Sigmoid colon (tissue), 6 donors: ENCODE measurements at regions not wholly inside any gene's neighbourhood (a gene's known extent, or its start where the extent isn't known, plus 50 kb on each side); places are given as distances from the start of the nearest gene placed in this dataset.
"Not testable (repeated sequence)": the region's sequence is repeated elsewhere in the genome, so short reads cannot be mapped to it uniquely, and the experiment has no call there.

Experiments
- DNase-seq: peaks from one replicate; pipeline ENCODE4 v3.0.0-alpha.2; 2019
- H3K27ac ChIP-seq, 4 donors: fragments of 200-600 bp; sonication (generic); one replicate each; pipeline ENCODE4 v1.5.1; 2016 to 2019; ENCODE audit warnings: mild to moderate bottlenecking in 1 of 4
- H3K27me3 ChIP-seq, 3 donors: fragments of 200-600 bp; sonication (generic); one replicate each; pipeline ENCODE4 v1.5.1; 2019; ENCODE audit warnings: mild to moderate bottlenecking in 1 of 3
- H3K36me3 ChIP-seq, 4 donors: fragments of 200-600 bp; sonication (generic); one replicate each; pipeline ENCODE4 v1.5.1; 2016 to 2019
- H3K4me1 ChIP-seq, 4 donors: fragments of 200-600 bp; sonication (generic); one replicate each; pipeline ENCODE4 v1.5.1; 2017 to 2019
- H3K4me3 ChIP-seq, 4 donors: fragments of 200-600 bp; sonication (generic); one replicate each; pipeline ENCODE4 v1.5.1; 2017 to 2019; ENCODE audit warnings: mild to moderate bottlenecking in 2 of 4, moderate library complexity in 1 of 4
- H3K9me3 ChIP-seq, 4 donors: fragments of 200-600 bp in 3 of 4; sonication (generic) in 3 of 4; one replicate each; pipeline versions ENCODE4 v1.5.1 to v1.6.1; 2013 to 2019
- CTCF ChIP-seq, 4 experiments: fragments of 450-650 bp in 3 of 4; fragments of 200-600 bp in 1 of 4; IDR thresholded peaks; one replicate each; pipeline ENCODE4 v1.5.1; 2016 to 2019; ENCODE audit warnings: antibody characterized with exemption in 4 of 4, mild to moderate bottlenecking in 3 of 4, moderate library complexity in 2 of 4
- EP300 ChIP-seq, 4 donors: sonication (generic); formaldehyde crosslinking; IDR thresholded peaks; one replicate each; pipeline ENCODE4 v1.6.1; 2017; ENCODE audit warnings: antibody characterized with exemption in 4 of 4
- POLR2A ChIP-seq, 2 donors: fragments of 450-650 bp; IDR thresholded peaks; one replicate each; pipeline ENCODE4 v1.6.1; 2016; ENCODE audit warnings: antibody characterized with exemption in 2 of 2, mild to moderate bottlenecking in 2 of 2, moderate library complexity in 2 of 2
- POLR2AphosphoS5 ChIP-seq, 4 donors: sonication (generic); formaldehyde crosslinking; IDR thresholded peaks; one replicate each; pipeline ENCODE4 v1.6.1; 2017; ENCODE audit warnings: antibody characterized with exemption in 4 of 4
- WGBS, 2 donors: extraction: QIAGEN DNeasy Blood & Tissue Kit; methylation state at CpG; one replicate each; pipeline ENCODE4 v1.1.7; 2013; 5-methylcytosine and 5-hydroxymethylcytosine counted together
- intact Hi-C: fragments of 100-400 bp; cut with DNase I; formaldehyde crosslinking; loops from one replicate; pipeline ENCODE4 v1.15.1; 2023
- donor health status: healthy with polysubstance abuse.
- donor health status: healthy.

- H3K36me3 ChIP-seq, result no peaks in the 10 kb centered on the region
- WGBS, 2 donors, result 12 to 19% methylated on average over 4 of the region's 4 CpGs
- no peaks in the 10 kb centered on the region for H3K9me3 ChIP-seq
- no peak overlapping the region for H3K27ac ChIP-seq
- intact Hi-C loops, result no loop called here
- DNase-seq, result no peak
- TF ChIP-seq POLR2A (IDR thresholded peaks at IDR 0.05), result no peak
- no peak overlapping the region for H3K4me3 ChIP-seq
- H3K4me1 ChIP-seq, result no peaks in the 10 kb centered on the region
- no peaks in the 10 kb centered on the region for H3K27me3 ChIP-seq
Measured at GRCh38 chr1:112818990-112819689, 104.0 kb upstream of the PPM1J start.

GRCh38 chr1:112817555-112818373 is 102.6 kb upstream of the PPM1J start:
- H3K27ac ChIP-seq, result no peak overlapping the region
- no peak for TF ChIP-seq EP300 (IDR thresholded peaks at IDR 0.05)
- no peak for TF ChIP-seq POLR2AphosphoS5 (IDR thresholded peaks at IDR 0.05)
- no peak for TF ChIP-seq CTCF (IDR thresholded peaks at IDR 0.05)
- no peak for TF ChIP-seq POLR2A (IDR thresholded peaks at IDR 0.05)
- no peaks in the 10 kb centered on the region for H3K27me3 ChIP-seq
- H3K9me3 ChIP-seq, result no peaks in the 10 kb centered on the region
- no peak overlapping the region for H3K4me3 ChIP-seq
- no peak for DNase-seq
- intact Hi-C loops, result no loop called here
- 75 to 83% methylated on average over 7 of the region's 7 CpGs for WGBS, 2 donors
- H3K36me3 ChIP-seq, result no peaks in the 10 kb centered on the region
- no peaks in the 10 kb centered on the region for H3K4me1 ChIP-seq

- H3K27me3 ChIP-seq, result no peaks in the 10 kb centered on the region
- no peak overlapping the region for H3K27ac ChIP-seq
- H3K9me3 ChIP-seq, result no peaks in the 10 kb centered on the region
- H3K36me3 ChIP-seq, result no peaks in the 10 kb centered on the region
- DNase-seq, result no peak
- WGBS, 2 donors, result 96% methylated on average over 5 of the region's 5 CpGs
- TF ChIP-seq EP300 (IDR thresholded peaks at IDR 0.05), result no peak
- no peak for TF ChIP-seq POLR2A (IDR thresholded peaks at IDR 0.05)
- no peak for TF ChIP-seq CTCF (IDR thresholded peaks at IDR 0.05)
- TF ChIP-seq POLR2AphosphoS5 (IDR thresholded peaks at IDR 0.05), result no peak
- intact Hi-C loops, result no loop called here
- no peak overlapping the region for H3K4me3 ChIP-seq
- no peaks in the 10 kb centered on the region for H3K4me1 ChIP-seq
Measured at GRCh38 chr1:112815376-112815775, 100.2 kb upstream of the PPM1J start.

- H3K27me3 ChIP-seq, H3K4me3 ChIP-seq, DNase-seq, H3K27ac ChIP-seq, H3K36me3 ChIP-seq, intact Hi-C loops, H3K4me1 ChIP-seq, H3K9me3 ChIP-seq: not testable (repeated sequence)
- WGBS, 2 donors, result 91 to 94% methylated on average over 8 of the region's 8 CpGs
Measured at GRCh38 chr1:112814645-112815044, 99.5 kb upstream of the PPM1J start.

GRCh38 chr1:112808861-112809684 is 93.9 kb upstream of the PPM1J start:
- Histone ChIP-seq H3K27ac (no peak overlapping the region), H3K36me3 (no peaks in the 10 kb centered on the region), H3K9me3 (no peaks in the 10 kb centered on the region), H3K4me1 (no peaks in the 10 kb centered on the region), H3K27me3 (no peaks in the 10 kb centered on the region), H3K4me3 (no peak overlapping the region)
- 24 to 28% methylated on average over 8 of the region's 8 CpGs for WGBS, 2 donors
- peak; percentile 74 for DNase-seq
- intact Hi-C loops, result loop anchor here (5.0 kb wide), 1 partner anchor 233 kb away; no protein-coding TSS in a partner anchor
- TF ChIP-seq POLR2A (IDR thresholded peaks at IDR 0.05) (no peak), CTCF (IDR thresholded peaks at IDR 0.05) (peak; percentile 14 to 64 (median 60))
